GM12878 (cell line): ENCODE measurements at regions not wholly inside any gene's neighbourhood (a gene's known extent, or its start where the extent isn't known, plus 50 kb on each side); places are given as distances from the start of the nearest gene placed in this dataset.

Experiments used
- ATAC-seq: fragments of 200-7000 bp; cut with Tn5 transposase; 3 replicates; pipeline ENCODE4 v1.9.1; 2020; ENCODE audit warnings: mild to moderate bottlenecking, moderate library complexity
- BruUV-seq: library from RNA; stranded (reverse); fragments of 400-500 nt; replicated peaks from 2 replicates; lab custom pipeline; 2021; lab: Mats Ljungman, UMichigan
- CTCF ChIA-PET: fragments of 300-600 bp; sonication (Branson Sonifier 250); formaldehyde crosslinking; extraction: SDS; loops from one replicate; lab custom pipeline; 2021; ENCODE audit warnings: inconsistent platforms; lab: Yijun Ruan, JAX
- POLR2A ChIA-PET: fragments of 350-600 bp; formaldehyde crosslinking; extraction: SDS; loops from one replicate; lab custom pipeline; 2021; ENCODE audit warnings: inconsistent platforms; lab: Charles Lee
- RAD21 ChIA-PET: fragments of 300-600 bp; sonication (Branson Sonifier 250); formaldehyde crosslinking; loops from one replicate; lab custom pipeline; 2023; ENCODE audit warnings: antibody characterized with exemption; ENCODE audit not compliant: unreplicated experiment; lab: Charles Lee
- SMC1A ChIA-PET: fragments of 300-600 bp; sonication (Branson Sonifier 250); formaldehyde crosslinking; loops from one replicate; lab custom pipeline; 2023; ENCODE audit not compliant: unreplicated experiment, uncharacterized antibody; lab: Charles Lee
- DNase-seq: peaks from one replicate; pipeline ENCODE4 v3.0.0-alpha.2; 2011; ENCODE audit warnings: low read depth, low spot score
- FAIRE-seq: peaks from 3 replicates; lab custom pipeline; 2011; peaks lifted over from hg19 to GRCh38; lab: Jason Lieb, UNC
- H2AFZ ChIP-seq: 2 replicates; pipeline ENCODE4 v1.6.0; 2011; ENCODE audit warnings: low read depth, low read length, control low read depth; ENCODE audit not compliant: control insufficient read depth
- H3K27ac ChIP-seq: 2 replicates; pipeline ENCODE4 v1.5.1; 2011; ENCODE audit warnings: control low read depth; ENCODE audit not compliant: control insufficient read depth, insufficient read depth
- H3K27me3 ChIP-seq, 2 experiments: replicated peaks in 1 of 2; 2 replicates each; pipeline versions ENCODE4 v1.6.0 to v1.6.1; 2011; ENCODE audit warnings: low read length in 1 of 2; ENCODE audit not compliant: control insufficient read depth in 2 of 2, insufficient read depth in 2 of 2
- H3K36me3 ChIP-seq, 2 experiments: 2 replicates each; pipeline ENCODE4 v1.5.1; 2011; ENCODE audit warnings: low read length in 1 of 2; ENCODE audit not compliant: control insufficient read depth in 2 of 2, insufficient read depth in 2 of 2
- H3K4me1 ChIP-seq: 2 replicates; pipeline ENCODE4 v1.6.1; 2011; ENCODE audit warnings: mild to moderate bottlenecking, low read length, moderate library complexity, mixed read lengths; ENCODE audit not compliant: control insufficient read depth, insufficient read depth
- H3K4me2 ChIP-seq: 2 replicates; pipeline ENCODE4 v1.6.0; 2011; ENCODE audit warnings: control low read depth; ENCODE audit not compliant: control insufficient read depth, insufficient read depth
- H3K4me3 ChIP-seq: fragments of 200-600 bp; sonication (generic); 2 replicates; pipeline ENCODE4 v1.5.1; 2016
- H3K79me2 ChIP-seq: 2 replicates; pipeline ENCODE4 v1.6.0; 2011; ENCODE audit warnings: low read length; ENCODE audit not compliant: control insufficient read depth, insufficient read depth
- H3K9ac ChIP-seq: 2 replicates; pipeline ENCODE4 v1.8.0; 2011; ENCODE audit warnings: low read length, control low read depth, mixed read lengths; ENCODE audit not compliant: control insufficient read depth, insufficient read depth
- H3K9me3 ChIP-seq: replicated peaks from 3 replicates; pipeline ENCODE4 v1.5.1; 2011; ENCODE audit warnings: mild to moderate bottlenecking, low read length; ENCODE audit not compliant: control insufficient read depth, insufficient read depth
- H4K20me1 ChIP-seq: 2 replicates; pipeline ENCODE4 v1.6.0; 2011; ENCODE audit not compliant: control insufficient read depth, insufficient read depth
- E2F4 ChIP-seq: IDR thresholded peaks from 2 replicates; pipeline ENCODE4 v1.6.1; 2012; ENCODE audit warnings: low read depth, low read length, improper control_type of control experiment
- E2F8 ChIP-seq: fragments of 450-650 bp; IDR thresholded peaks from 2 replicates; pipeline ENCODE4 v1.6.1; 2018; ENCODE audit warnings: mild to moderate bottlenecking, low read depth, moderate library complexity; ENCODE audit not compliant: partially characterized antibody
- E4F1 ChIP-seq: fragments of 450-650 bp; IDR thresholded peaks from 2 replicates; pipeline ENCODE4 v1.6.1; 2018; ENCODE audit warnings: borderline replicate concordance, mild to moderate bottlenecking; ENCODE audit not compliant: partially characterized antibody
- GATAD2B ChIP-seq: fragments of 450-650 bp; conservative IDR thresholded peaks from 2 replicates; pipeline ENCODE4 v1.6.1; 2017; ENCODE audit warnings: low read depth, mild to moderate bottlenecking, moderate library complexity
- KDM1A ChIP-seq: fragments of 200-600 bp; sonication (generic); IDR thresholded peaks from 2 replicates; pipeline ENCODE4 v1.6.1; 2016; ENCODE audit warnings: borderline replicate concordance
- MEF2B ChIP-seq: fragments of 450-650 bp; IDR thresholded peaks from 2 replicates; pipeline ENCODE4 v1.6.1; 2018; ENCODE audit warnings: mild to moderate bottlenecking, moderate library complexity; ENCODE audit not compliant: partially characterized antibody, poor library complexity, severe bottlenecking
- MLLT1 ChIP-seq: fragments of 450-650 bp; IDR thresholded peaks from 2 replicates; pipeline ENCODE4 v1.6.1; 2016; ENCODE audit warnings: mild to moderate bottlenecking
- NBN ChIP-seq: fragments of 450-650 bp; IDR thresholded peaks from 2 replicates; pipeline ENCODE4 v1.6.1; 2016
- RAD51 ChIP-seq: fragments of 450-650 bp; IDR thresholded peaks from 2 replicates; pipeline ENCODE4 v1.6.1; 2016; ENCODE audit warnings: moderate library complexity, mild to moderate bottlenecking, inconsistent platforms
- RELA ChIP-seq: fragments of 450-650 bp; IDR thresholded peaks from 2 replicates; pipeline ENCODE4 v1.8.0; 2014; ENCODE audit warnings: borderline replicate concordance; ENCODE audit not compliant: partially characterized antibody
- RELB ChIP-seq: fragments of 450-650 bp; IDR thresholded peaks from 2 replicates; pipeline ENCODE4 v1.6.1; 2017; ENCODE audit warnings: low read depth, mild to moderate bottlenecking, moderate library complexity
- SREBF1 ChIP-seq: IDR thresholded peaks from 2 replicates; pipeline ENCODE4 v1.6.1; 2012; ENCODE audit warnings: mild to moderate bottlenecking, low read length
- SRF ChIP-seq, 2 experiments: IDR thresholded peaks; 2 replicates each; pipeline ENCODE4 v1.6.1; 2011; ENCODE audit warnings: low read depth in 2 of 2, low read length in 2 of 2, mild to moderate bottlenecking in 1 of 2, moderate library complexity in 1 of 2
- SUPT20H ChIP-seq: IDR thresholded peaks from 2 replicates; pipeline ENCODE4 v1.6.1; 2011; ENCODE audit warnings: low read depth, mild to moderate bottlenecking, low read length, moderate library complexity, borderline replicate concordance; ENCODE audit not compliant: control insufficient read depth
- ZZZ3 ChIP-seq: IDR thresholded peaks from 2 replicates; pipeline ENCODE4 v1.6.1; 2011; ENCODE audit warnings: low read depth; ENCODE audit not compliant: control insufficient read depth, insufficient read length
- WGBS: methylation state at CpG from one replicate; pipeline ENCODE4 v1.1.6; 2016; ENCODE audit warnings: low lambda C conversion rate; ENCODE audit not compliant: insufficient replicate concordance, insufficient coverage; ENCODE audit errors: missing lambda C conversion rate; 5-methylcytosine and 5-hydroxymethylcytosine counted together
- in situ Hi-C: fragments of 300-500 bp; cut with MboI; formaldehyde crosslinking; loops from 9 replicates; pipeline ENCODE4 v1.14.3; 2018; ENCODE audit warnings: mixed read lengths
- intact Hi-C: fragments of 100-400 bp; cut with micrococcal nuclease; formaldehyde crosslinking; loops from one replicate; pipeline ENCODE4 v1.14.2; 2022; ENCODE audit not compliant: unreplicated experiment

GRCh38 chr1:221867003-221867402, 125.1 kb upstream of the DUSP10 start:
- H3K4me1 ChIP-seq, result peaks cover 2% of the 10 kb centered on the region; the same call in 1 of the 2 replicates
- ATAC-seq (no peak), FAIRE-seq (no peak), DNase-seq (no peak)
- no peaks in the 10 kb centered on the region; the same call in 2 of the 3 replicates for H3K9me3 ChIP-seq
- intact Hi-C loops, result no loop called here
- RAD21 ChIA-PET, result no interaction called here
- BruUV-seq, result no TSS peak
- no peak overlapping the region for H3K9ac ChIP-seq
- no peaks in the 10 kb centered on the region for H4K20me1 ChIP-seq
- H3K4me3 ChIP-seq, result no peak overlapping the region
- H3K4me2 ChIP-seq, result no peak overlapping the region
- in situ Hi-C loops, result no loop called here
- 50% methylated on average over 1 of the region's 1 CpG for WGBS
- no peak overlapping the region for H2AFZ ChIP-seq
- CTCF ChIA-PET, result interaction anchor here (1.4 kb wide), 1 partner anchor 16 kb away, joined by 3 read pairs; no protein-coding TSS in a partner anchor
- no peak overlapping the region for H3K27ac ChIP-seq
- SMC1A ChIA-PET, result interaction anchor here (1.6 kb wide), 1 partner anchor 10 kb away, joined by 7 read pairs; no protein-coding TSS in a partner anchor
- no peaks in the 10 kb centered on the region for H3K79me2 ChIP-seq
- no peaks in the 10 kb centered on the region for H3K36me3 ChIP-seq
- H3K27me3 ChIP-seq, result no peaks in the 10 kb centered on the region
- POLR2A ChIA-PET, result no interaction called here
- no peak for TF ChIP-seq RAD51
- TF ChIP-seq RELA, result no peak
- TF ChIP-seq NBN, result no peak
- TF ChIP-seq GATAD2B, result no peak
- TF ChIP-seq MLLT1, result no peak
- no peak for TF ChIP-seq SUPT20H
- TF ChIP-seq SREBF1, result no peak
- no peak for TF ChIP-seq E2F8
- no peak for TF ChIP-seq SRF (IDR thresholded peaks at IDR 0.05; ENCODE audit: low read depth in 2 of 2, low read length in 2 of 2)
- no peak for TF ChIP-seq ZZZ3
- no peak for TF ChIP-seq RELB
- no peak for TF ChIP-seq E4F1
- no peak for TF ChIP-seq KDM1A
- TF ChIP-seq E2F4, result no peak
- TF ChIP-seq MEF2B, result no peak
